ENCODE measurements at regions not wholly inside any gene's neighbourhood (a gene's known extent, or its start where the extent isn't known, plus 50 kb on each side); places are given as distances from the start of the nearest gene placed in this dataset.

- H3K27me3 ChIP-seq (replicated peaks; ENCODE audit: control insufficient read depth, insufficient read depth, low read length) = no peaks in the 10 kb centered on the region
- no peak for TF ChIP-seq CTCF (IDR thresholded peaks at IDR 0.05; ENCODE audit: insufficient read depth, low read length, poor library complexity, severe bottlenecking)
- no peak overlapping the region for H3K4me3 ChIP-seq (replicated peaks; ENCODE audit: low read depth, low read length)
- DNase-seq (ENCODE audit: extremely low read depth, insufficient read length) = no peak
- no peaks in the 10 kb centered on the region for H3K36me3 ChIP-seq (ENCODE audit: control insufficient read depth, insufficient read depth, low read length)
These were observed 119.5 kb downstream of the TBX19 start for GRCh38 chr1:168400139-168400538.

GRCh38 chr1:168397806-168398205 lies 117.1 kb downstream of the TBX19 start:
- TF ChIP-seq CTCF (IDR thresholded peaks at IDR 0.05; ENCODE audit: insufficient read depth, low read length, poor library complexity, severe bottlenecking) = no peak
- no peak overlapping the region for H3K4me3 ChIP-seq (replicated peaks; ENCODE audit: low read depth, low read length)
- no peak for DNase-seq (ENCODE audit: extremely low read depth, insufficient read length)
- H3K36me3 ChIP-seq (ENCODE audit: control insufficient read depth, insufficient read depth, low read length) = no peaks in the 10 kb centered on the region
- no peaks in the 10 kb centered on the region for H3K27me3 ChIP-seq (replicated peaks; ENCODE audit: control insufficient read depth, insufficient read depth, low read length)

GRCh38 chr1:168396940-168397684 lies 116.4 kb downstream of the TBX19 start:
- no peak for DNase-seq (ENCODE audit: extremely low read depth, insufficient read length)

GRCh38 chr1:168396508-168396907 lies 115.8 kb downstream of the TBX19 start:
- Histone ChIP-seq H3K4me3 (replicated peaks; ENCODE audit: low read depth, low read length) (no peak overlapping the region), H3K36me3 (ENCODE audit: control insufficient read depth, insufficient read depth, low read length) (no peaks in the 10 kb centered on the region), H3K27me3 (replicated peaks; ENCODE audit: control insufficient read depth, insufficient read depth, low read length) (no peaks in the 10 kb centered on the region)
- no peak for TF ChIP-seq CTCF (IDR thresholded peaks at IDR 0.05; ENCODE audit: insufficient read depth, low read length, poor library complexity, severe bottlenecking)
- DNase-seq (ENCODE audit: extremely low read depth, insufficient read length) = no peak

More at GRCh38 chr1:168396940-168397684, 116.4 kb downstream of the TBX19 start:
- TF ChIP-seq CTCF (IDR thresholded peaks at IDR 0.05; ENCODE audit: insufficient read depth, low read length, poor library complexity, severe bottlenecking) = no peak
- Histone ChIP-seq H3K4me3 (replicated peaks; ENCODE audit: low read depth, low read length) (no peak overlapping the region), H3K36me3 (ENCODE audit: control insufficient read depth, insufficient read depth, low read length) (no peaks in the 10 kb centered on the region), H3K27me3 (replicated peaks; ENCODE audit: control insufficient read depth, insufficient read depth, low read length) (no peaks in the 10 kb centered on the region)

GRCh38 chr1:168394858-168395257 lies 114.2 kb downstream of the TBX19 start:
- DNase-seq (ENCODE audit: extremely low read depth, insufficient read length) = no peak
- TF ChIP-seq CTCF (IDR thresholded peaks at IDR 0.05; ENCODE audit: insufficient read depth, low read length, poor library complexity, severe bottlenecking) = no peak
- Histone ChIP-seq H3K27me3 (replicated peaks; ENCODE audit: control insufficient read depth, insufficient read depth, low read length) (no peaks in the 10 kb centered on the region), H3K4me3 (replicated peaks; ENCODE audit: low read depth, low read length) (no peak overlapping the region), H3K36me3 (ENCODE audit: control insufficient read depth, insufficient read depth, low read length) (no peaks in the 10 kb centered on the region)
